ENCODE measurements at regions not wholly inside any gene's neighbourhood (a gene's known extent, or its start where the extent isn't known, plus 50 kb on each side); places are given as distances from the start of the nearest gene placed in this dataset.

DNA sequence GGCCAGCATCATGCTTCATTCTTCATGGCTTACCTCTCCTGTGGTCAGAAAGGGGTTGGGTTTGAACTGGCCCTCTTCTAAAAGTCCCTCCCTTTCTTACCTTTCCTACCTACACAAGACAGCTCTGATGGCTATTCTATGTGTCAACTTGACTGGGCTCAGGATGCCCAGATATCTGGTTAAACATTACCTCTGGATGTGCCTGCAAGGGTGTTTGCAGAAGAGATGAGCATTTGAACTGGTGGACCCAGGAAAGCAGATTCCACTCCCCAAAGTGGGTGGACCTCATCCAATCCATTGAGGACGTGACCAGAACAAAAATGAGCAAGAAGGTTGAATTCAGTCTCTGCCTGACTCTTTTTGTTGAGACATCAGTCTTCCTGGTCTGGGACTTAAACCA is 79.0 kb upstream of the TCF7L2 start:
- no peak for DNase-seq (ENCODE audit: low read depth)

GRCh38 chr10:112872728-112873127 is 77.3 kb upstream of the TCF7L2 start:
- DNase-seq (ENCODE audit: low read depth), result no peak

DNA sequence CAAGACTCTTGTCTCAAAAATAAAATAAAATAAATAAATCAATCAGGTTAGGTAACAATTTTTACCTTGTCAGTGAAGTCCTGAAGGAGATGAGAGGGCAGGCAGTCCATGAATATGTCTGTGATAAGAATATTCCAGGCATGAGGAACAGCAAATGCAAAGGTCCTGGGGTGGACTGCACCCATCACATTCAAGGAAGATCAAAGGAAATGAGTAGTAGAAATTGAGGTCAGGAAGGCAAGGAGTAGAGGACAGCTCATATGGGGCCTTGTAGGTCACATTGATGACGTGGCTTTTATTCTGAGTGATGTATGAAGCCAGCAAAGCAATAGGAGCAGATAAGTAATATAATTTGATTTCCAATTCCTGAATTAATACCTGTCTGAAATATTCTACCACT is 76.5 kb upstream of the TCF7L2 start:
- no peak for DNase-seq (ENCODE audit: low read depth)

DNA sequence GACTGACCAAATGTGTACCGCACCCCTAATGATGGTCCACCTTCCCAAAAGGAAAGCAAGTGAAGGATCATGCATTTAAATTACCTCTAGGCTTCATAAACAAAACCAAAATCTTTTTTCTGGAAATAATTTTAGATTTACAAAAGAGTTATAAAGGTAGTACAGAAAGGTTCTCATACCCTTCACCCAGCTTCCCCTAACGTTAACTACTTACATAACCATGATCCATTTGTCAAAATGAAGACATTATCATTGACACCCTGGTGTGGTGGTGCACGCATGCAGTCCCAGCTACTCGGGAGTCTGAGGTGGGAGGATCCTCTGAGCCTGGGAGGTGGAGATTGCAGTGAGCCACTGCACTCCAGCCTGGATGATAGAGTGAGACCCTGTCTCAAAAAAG is 75.1 kb upstream of the TCF7L2 start:
- DNase-seq (ENCODE audit: low read depth), result no peak

- DNase-seq (ENCODE audit: low read depth), result peak; percentile 95
Measured at GRCh38 chr10:112875476-112876267, 74.4 kb upstream of the TCF7L2 start.

DNA sequence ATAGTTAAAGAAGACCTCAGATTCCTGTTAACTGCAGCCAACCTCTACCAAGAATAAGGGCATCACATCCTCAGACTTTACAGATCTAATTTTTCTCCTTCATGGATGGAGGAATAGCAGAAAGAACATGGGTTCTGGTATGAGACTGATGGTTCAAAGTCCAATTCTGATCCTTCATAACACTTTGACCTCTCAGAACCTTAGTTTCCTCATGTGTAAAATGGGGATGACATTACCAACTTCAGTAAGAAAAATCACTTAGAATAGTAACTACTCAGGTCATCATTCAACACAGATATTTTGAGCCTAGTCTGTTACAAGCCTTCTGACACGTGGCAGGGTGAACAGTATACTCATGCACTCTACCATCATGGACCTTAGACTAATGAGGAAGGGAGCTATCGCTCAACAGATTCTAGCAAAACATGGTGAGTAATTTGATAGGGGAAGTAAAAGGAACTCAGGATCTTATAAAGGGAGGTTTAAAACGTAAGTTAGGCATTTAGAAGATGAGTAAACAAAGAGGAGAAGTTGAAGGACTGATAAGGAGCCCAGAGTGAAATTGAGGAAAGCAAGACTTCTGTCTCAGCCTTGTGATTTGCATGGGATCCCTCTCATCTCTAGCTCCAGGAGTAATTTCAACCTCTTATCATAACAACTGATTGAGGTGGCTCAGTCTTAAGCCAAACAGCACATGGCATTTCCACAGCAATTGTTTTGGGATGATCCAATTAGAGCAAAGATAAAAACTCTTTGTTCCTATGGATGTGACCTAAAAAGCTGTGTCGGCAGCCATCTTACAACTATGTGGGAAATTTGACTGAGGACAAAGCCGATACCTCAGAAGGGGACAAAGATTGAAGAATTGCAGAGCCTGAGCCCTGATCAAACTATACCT is 69.2 kb upstream of the TCF7L2 start:
- peak; percentile 12 for DNase-seq (ENCODE audit: low read depth)

DNA sequence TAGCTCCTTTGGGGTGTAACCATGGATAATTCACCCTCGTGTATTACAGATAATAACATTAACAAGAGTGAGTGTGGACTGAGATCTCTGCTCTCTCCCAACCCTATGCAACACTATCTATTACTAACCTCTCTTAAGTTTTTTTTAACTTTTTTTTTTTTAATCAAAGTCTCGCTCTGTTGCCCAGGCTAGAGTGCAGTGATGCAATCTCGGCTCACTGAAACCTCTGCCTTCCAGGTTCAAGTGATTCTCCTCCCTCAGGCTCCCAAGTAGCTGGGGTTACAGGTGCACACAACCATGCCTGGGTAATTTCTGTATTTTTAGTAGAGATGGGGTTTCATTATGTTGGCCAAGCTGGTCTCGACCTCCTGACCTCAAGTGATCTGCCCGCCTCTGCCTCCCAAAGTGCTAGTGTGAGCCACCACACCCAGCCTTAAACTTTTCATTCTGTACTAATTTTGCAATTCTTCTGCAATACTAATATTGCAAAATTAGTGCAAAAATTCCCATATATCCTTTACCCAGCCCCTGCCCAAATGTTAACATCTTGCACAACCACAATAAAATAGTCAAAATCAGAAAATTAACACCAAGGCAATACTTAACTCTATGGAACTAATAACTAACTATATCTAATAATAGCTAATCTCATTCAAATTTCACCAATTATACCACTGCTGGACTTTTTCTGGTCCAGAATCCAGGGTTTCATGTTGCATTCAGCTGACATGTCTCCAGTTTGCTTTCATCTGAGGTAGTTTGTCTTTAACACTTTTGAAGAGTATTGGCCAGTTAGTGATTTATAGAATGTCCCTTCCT is 66.5 kb upstream of the TCF7L2 start:
- no peak for DNase-seq (ENCODE audit: low read depth)

- no peak for DNase-seq (ENCODE audit: low read depth)
Measured at GRCh38 chr10:112884179-112884504, 65.9 kb upstream of the TCF7L2 start.

DNA sequence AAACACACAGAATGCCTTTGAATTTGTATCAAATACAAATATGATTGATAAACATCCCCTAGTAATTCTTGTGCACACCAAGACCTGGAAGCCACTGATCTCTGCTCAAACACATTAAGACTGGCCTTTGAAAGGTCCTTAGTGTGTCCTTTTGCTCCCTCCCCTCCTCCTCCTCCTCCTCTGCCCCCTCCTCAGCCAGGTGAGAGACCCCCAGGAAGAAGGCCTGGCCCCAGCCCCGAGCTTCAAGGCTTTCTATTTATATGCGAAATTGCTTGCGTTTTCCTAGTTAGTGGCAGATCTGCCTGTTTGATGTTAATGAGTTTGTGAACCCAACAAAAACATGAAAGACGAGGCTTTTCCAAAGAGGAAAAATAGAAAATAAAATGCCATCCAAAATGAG is 63.6 kb upstream of the TCF7L2 start:
- no peak for DNase-seq (ENCODE audit: low read depth)

- DNase-seq (ENCODE audit: low read depth), result no peak
Measured at GRCh38 chr10:112887968-112888367, 62.1 kb upstream of the TCF7L2 start.

GRCh38 chr10:112895292-112895691 is 54.8 kb upstream of the TCF7L2 start:
- no peak for DNase-seq (ENCODE audit: low read depth)

DNA sequence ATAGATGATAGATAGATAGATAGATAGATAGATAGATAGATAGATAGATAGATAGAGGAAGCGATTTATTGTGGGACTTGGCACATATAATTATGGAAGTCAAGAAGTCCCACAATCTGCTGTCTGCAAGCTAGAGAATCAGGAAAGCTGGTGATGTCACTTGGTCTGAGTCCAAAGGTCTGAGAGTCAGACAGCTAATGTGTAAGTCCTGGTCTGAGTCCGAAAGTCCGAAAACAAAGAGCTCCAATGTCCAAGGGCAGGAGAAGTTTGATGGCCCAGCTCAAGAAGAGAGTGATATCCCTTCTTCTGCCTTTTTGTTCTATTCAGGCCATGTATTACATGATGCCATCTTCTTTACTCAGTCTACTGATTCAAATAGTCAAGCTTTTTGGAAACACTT is 53.8 kb upstream of the TCF7L2 start:
- peak; percentile 49 for DNase-seq (ENCODE audit: low read depth)

DNA sequence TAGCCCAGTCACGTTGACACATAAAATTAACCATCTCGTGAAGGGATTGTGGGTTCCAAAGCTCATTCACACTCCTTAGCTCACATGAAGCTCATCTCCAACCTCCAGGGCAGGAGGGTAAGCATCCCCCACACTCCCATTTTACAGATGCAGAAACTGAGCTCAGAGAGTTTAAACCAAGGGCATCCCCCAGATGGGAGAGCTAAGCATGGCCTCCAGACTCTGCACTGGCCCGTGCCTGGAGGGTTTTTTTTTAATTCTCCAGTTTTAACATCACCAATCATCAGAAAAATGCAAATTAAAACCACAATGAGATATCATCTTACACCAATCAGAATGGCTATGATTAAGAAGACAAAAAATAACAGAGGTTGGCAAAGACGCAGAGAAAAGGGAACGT is 53.3 kb upstream of the TCF7L2 start:
- DNase-seq (ENCODE audit: low read depth), result no peak

DNA sequence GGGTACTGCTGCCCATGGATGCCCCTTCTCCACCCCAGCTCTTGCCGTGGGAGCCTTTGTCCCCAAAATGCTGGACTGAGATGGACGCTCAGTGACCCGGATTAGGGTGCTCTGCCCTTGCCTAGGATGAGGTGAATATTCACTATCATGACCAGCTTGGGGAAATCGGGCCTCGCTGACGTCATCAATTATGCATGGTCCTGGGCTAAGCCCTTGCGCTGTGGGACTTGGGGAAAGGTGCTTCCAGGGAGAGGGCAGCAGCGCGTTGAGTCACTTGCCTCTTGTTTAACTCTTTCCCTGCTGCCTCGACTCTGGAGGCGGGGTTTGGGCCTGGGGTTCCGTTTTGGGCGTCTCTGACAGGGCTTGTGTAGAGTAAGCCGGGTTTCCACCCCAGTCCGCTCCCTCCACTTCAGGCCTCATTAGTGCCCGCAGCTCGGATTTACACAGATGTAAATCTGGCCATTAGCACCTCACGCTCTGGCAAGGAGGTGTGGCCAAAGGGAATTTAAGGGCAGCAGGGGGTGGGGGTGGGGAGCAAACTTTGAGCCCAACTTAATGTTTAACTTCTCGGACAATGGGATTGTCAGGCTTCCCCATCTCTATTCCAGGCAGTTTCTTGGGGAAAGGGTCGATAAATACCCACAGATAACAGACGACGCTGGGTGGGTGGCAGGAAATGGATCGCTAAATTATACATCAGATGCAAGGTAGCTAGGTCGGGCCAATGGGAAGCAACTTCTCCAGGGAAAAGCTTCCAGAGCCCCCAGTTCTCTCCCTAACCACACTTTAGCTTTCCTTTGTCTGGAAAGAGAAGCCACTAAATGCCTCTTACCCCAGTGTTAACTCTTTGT is 51.3 kb upstream of the TCF7L2 start:
- DNase-seq (ENCODE audit: low read depth), result peak; percentile 78

DNA sequence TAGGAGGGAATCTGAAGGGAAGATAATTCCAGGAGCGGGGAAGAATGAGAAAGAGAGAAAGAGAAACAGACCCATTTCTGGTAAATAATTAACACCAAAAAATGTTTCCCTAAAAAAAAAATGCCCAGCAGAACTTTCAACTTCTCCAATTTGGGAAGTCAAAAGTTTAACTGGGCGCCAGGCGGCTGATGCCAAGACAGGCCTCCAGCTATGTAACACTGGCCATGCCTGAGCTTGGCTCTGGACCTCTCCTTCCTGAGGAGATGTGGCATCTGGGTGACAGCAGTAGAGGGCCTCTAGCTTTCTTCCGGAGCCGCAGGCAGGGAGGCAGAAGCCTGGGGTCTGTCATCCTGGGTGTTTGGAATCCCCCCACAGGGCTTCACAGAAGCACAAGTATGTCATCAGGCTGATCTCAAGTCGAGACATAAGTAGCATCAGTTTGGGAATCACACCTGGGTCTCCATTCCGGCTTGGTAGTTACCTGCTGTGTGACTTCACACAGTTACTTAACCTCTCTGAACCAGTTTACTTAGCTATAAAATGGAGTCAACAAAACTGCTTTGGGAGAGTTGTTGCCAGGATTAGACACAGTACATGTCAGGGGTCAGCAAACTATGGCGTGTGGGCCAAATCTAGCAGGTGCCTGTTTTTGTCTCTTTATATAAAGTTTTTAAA is 50.5 kb upstream of the TCF7L2 start:
- no peak for DNase-seq (ENCODE audit: low read depth)

Measured in iris pigment epithelial cell (primary cell).